H9 (cell line): ENCODE measurements at regions not wholly inside any gene's neighbourhood (a gene's known extent, or its start where the extent isn't known, plus 50 kb on each side); places are given as distances from the start of the nearest gene placed in this dataset.

Experiments
- DNase-seq: peaks from one replicate; pipeline ENCODE4 v3.0.0-alpha.2; 2017
- H2AFZ ChIP-seq: one replicate; pipeline ENCODE4 v1.6.1; 2013; ENCODE audit warnings: mild to moderate bottlenecking, low read length, control low read depth, moderate library complexity
- H2AK5ac ChIP-seq: 2 replicates; pipeline ENCODE4 v1.6.1; 2013; ENCODE audit warnings: low read length, control low read depth, mixed read lengths; ENCODE audit not compliant: insufficient read length
- H2BK120ac ChIP-seq: one replicate; pipeline ENCODE4 v1.6.1; 2013; ENCODE audit warnings: low read depth, mild to moderate bottlenecking, low read length, control low read depth, inconsistent platforms; ENCODE audit not compliant: poor library complexity, severe bottlenecking
- H2BK12ac ChIP-seq: 2 replicates; pipeline ENCODE4 v1.6.1; 2013; ENCODE audit warnings: low read length, control low read depth, mixed read lengths, low read depth; ENCODE audit not compliant: insufficient read length
- H2BK15ac ChIP-seq: 2 replicates; pipeline ENCODE4 v1.6.1; 2013; ENCODE audit warnings: low read depth, low read length, control low read depth
- H2BK20ac ChIP-seq: one replicate; pipeline ENCODE4 v1.6.1; 2013; ENCODE audit warnings: low read depth, mild to moderate bottlenecking, low read length, control low read depth, inconsistent platforms; ENCODE audit not compliant: poor library complexity, severe bottlenecking
- H2BK5ac ChIP-seq: 2 replicates; pipeline ENCODE4 v1.6.1; 2013; ENCODE audit warnings: low read length, control low read depth, mixed read lengths; ENCODE audit not compliant: insufficient read length
- H3K14ac ChIP-seq: 2 replicates; pipeline ENCODE4 v1.6.1; 2013; ENCODE audit warnings: low read length, control low read depth; ENCODE audit not compliant: insufficient read depth
- H3K18ac ChIP-seq: 2 replicates; pipeline ENCODE4 v1.6.1; 2013; ENCODE audit warnings: low read depth, mild to moderate bottlenecking, mixed read lengths, low read length, control low read depth; ENCODE audit not compliant: insufficient read length
- H3K23ac ChIP-seq: 2 replicates; pipeline ENCODE4 v1.6.1; 2013; ENCODE audit warnings: low read length, control low read depth, mixed read lengths, low read depth; ENCODE audit not compliant: insufficient read length
- H3K23me2 ChIP-seq: 2 replicates; pipeline ENCODE4 v1.6.1; 2013; ENCODE audit warnings: low read depth, mild to moderate bottlenecking, mixed read lengths, low read length, control low read depth; ENCODE audit not compliant: insufficient read length, poor library complexity, severe bottlenecking
- H3K27ac ChIP-seq: 2 replicates; pipeline ENCODE4 v1.5.1; 2013; ENCODE audit warnings: low read length, control low read depth, mixed read lengths, low read depth; ENCODE audit not compliant: insufficient read length
- H3K27me3 ChIP-seq: 2 replicates; pipeline ENCODE4 v1.6.1; 2013; ENCODE audit warnings: low read length, control low read depth, inconsistent platforms; ENCODE audit not compliant: insufficient read depth
- H3K4ac ChIP-seq: 2 replicates; pipeline ENCODE4 v1.6.1; 2013; ENCODE audit warnings: low read depth, mild to moderate bottlenecking, control low read depth, inconsistent platforms, low read length, moderate library complexity
- H3K4me1 ChIP-seq: 2 replicates; pipeline ENCODE4 v1.6.1; 2013; ENCODE audit warnings: low read length, control low read depth, inconsistent platforms; ENCODE audit not compliant: insufficient read depth
- H3K4me2 ChIP-seq: 2 replicates; pipeline ENCODE4 v1.6.1; 2013; ENCODE audit warnings: low read length, control low read depth, mixed read lengths; ENCODE audit not compliant: insufficient read length, insufficient read depth
- H3K56ac ChIP-seq: 2 replicates; pipeline ENCODE4 v1.6.1; 2013; ENCODE audit warnings: low read depth, mild to moderate bottlenecking, mixed read lengths, low read length, control low read depth; ENCODE audit not compliant: insufficient read length
- H3K79me1 ChIP-seq: 2 replicates; pipeline ENCODE4 v1.6.1; 2013; ENCODE audit warnings: low read depth, mild to moderate bottlenecking, moderate library complexity, low read length, control low read depth, inconsistent platforms; ENCODE audit not compliant: insufficient read depth, poor library complexity, severe bottlenecking
- H3K79me2 ChIP-seq: 2 replicates; pipeline ENCODE4 v1.6.1; 2013; ENCODE audit warnings: low read length, control low read depth, inconsistent platforms; ENCODE audit not compliant: insufficient read depth
- H3K9ac ChIP-seq: 2 replicates; pipeline ENCODE4 v1.6.1; 2013; ENCODE audit warnings: low read length, control low read depth, mixed read lengths; ENCODE audit not compliant: insufficient read length; ENCODE audit errors: extremely low read depth
- H3K9me3 ChIP-seq: one replicate; pipeline ENCODE4 v1.6.1; 2013; ENCODE audit warnings: low read depth, low read length, inconsistent platforms; ENCODE audit not compliant: control insufficient read depth
- H3T11ph ChIP-seq: one replicate; pipeline ENCODE4 v1.6.1; 2013; ENCODE audit warnings: mild to moderate bottlenecking, low read length, control low read depth, inconsistent platforms
- H4K20me1 ChIP-seq: one replicate; pipeline ENCODE4 v1.6.1; 2013; ENCODE audit not compliant: control insufficient read depth, insufficient read length, insufficient read depth
- H4K5ac ChIP-seq: 2 replicates; pipeline ENCODE4 v1.6.1; 2013; ENCODE audit warnings: low read depth, mild to moderate bottlenecking, mixed read lengths, low read length, control low read depth; ENCODE audit not compliant: insufficient read length
- H4K8ac ChIP-seq: replicated peaks from 2 replicates; pipeline ENCODE4 v1.6.1; 2013; ENCODE audit warnings: low read length, control low read depth, mixed read lengths, low read depth; ENCODE audit not compliant: insufficient read length
- H4K91ac ChIP-seq: 2 replicates; pipeline ENCODE4 v1.6.1; 2013; ENCODE audit warnings: low read depth, mild to moderate bottlenecking, moderate library complexity, mixed read lengths, low read length, control low read depth; ENCODE audit not compliant: insufficient read length
- H3K27ac Mint-ChIP-seq, 3 experiments: 2 replicates in 2 of 3; 3 replicates in 1 of 3; pipeline ENCODE4 v1.8.0; 2020 to 2021; ENCODE audit warnings: mixed read lengths in 3 of 3, mild to moderate bottlenecking in 1 of 3, moderate library complexity in 1 of 3
- H3K27me3 Mint-ChIP-seq: 2 replicates; pipeline ENCODE4 v1.8.0; 2021; ENCODE audit warnings: low read depth, mild to moderate bottlenecking, moderate library complexity, mixed read lengths
- H3K36me3 Mint-ChIP-seq, 3 experiments: 2 replicates in 2 of 3; 3 replicates in 1 of 3; pipeline ENCODE4 v1.8.0; 2020 to 2021; ENCODE audit warnings: low read depth in 3 of 3, mixed read lengths in 3 of 3; ENCODE audit not compliant: insufficient read depth in 1 of 3
- H3K4me1 Mint-ChIP-seq, 2 experiments: 2 replicates each; pipeline ENCODE4 v1.8.0; 2020; ENCODE audit warnings: mixed read lengths in 2 of 2
- H3K4me3 Mint-ChIP-seq, 2 experiments: 2 replicates in 1 of 2; 3 replicates in 1 of 2; pipeline ENCODE4 v1.8.0; 2020 to 2021; ENCODE audit warnings: mild to moderate bottlenecking in 2 of 2, mixed read lengths in 2 of 2, moderate library complexity in 1 of 2
- H3K9me3 Mint-ChIP-seq, 2 experiments: 2 replicates in 1 of 2; 3 replicates in 1 of 2; pipeline ENCODE4 v1.8.0; 2020; ENCODE audit warnings: mild to moderate bottlenecking in 2 of 2, mixed read lengths in 2 of 2, moderate library complexity in 1 of 2
- CTCF ChIP-seq: fragments of 200-600 bp; sonication (generic); conservative IDR thresholded peaks from 3 replicates; pipeline ENCODE4 v1.8.0; 2021; ENCODE audit warnings: antibody characterized with exemption, mild to moderate bottlenecking
- WGBS: extraction: QIAGEN DNeasy Blood & Tissue Kit; methylation state at CpG from one replicate; pipeline ENCODE4 v1.1.7; 2013; ENCODE audit warnings: missing lambda C conversion rate, low lambda C conversion rate, mixed read lengths; ENCODE audit not compliant: insufficient read length; ENCODE audit errors: extremely low coverage; 5-methylcytosine and 5-hydroxymethylcytosine counted together

DNA sequence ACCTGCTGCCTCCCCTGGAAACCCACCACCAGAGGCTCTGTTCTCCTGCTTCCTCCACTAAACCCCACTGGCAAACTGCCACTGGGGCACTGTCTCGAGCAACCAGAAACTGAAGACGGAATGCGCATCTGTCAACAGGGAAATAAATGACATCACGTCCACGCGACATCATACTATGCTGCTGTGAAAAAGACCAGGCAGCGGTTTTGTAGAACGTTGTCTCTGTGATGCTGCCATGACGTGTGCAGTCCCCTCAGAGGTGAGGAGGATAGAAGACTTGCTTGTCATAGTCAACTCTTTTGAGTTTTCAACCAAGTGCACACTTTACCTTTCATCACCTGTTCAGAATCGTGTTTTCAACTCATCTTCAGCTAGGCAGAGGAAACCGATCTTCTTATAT is 203.0 kb upstream of the IGF1R start:
- H4K5ac ChIP-seq: no peak overlapping the region
- no peak overlapping the region for H3K4me3 Mint-ChIP-seq
- H2BK5ac ChIP-seq: no peak overlapping the region
- H3K27ac ChIP-seq: no peak overlapping the region
- no peaks in the 10 kb centered on the region for H3K27me3 ChIP-seq
- H3K4ac ChIP-seq: no peak overlapping the region
- H3K4me2 ChIP-seq: no peak overlapping the region
- peaks cover 24 to 25% of the 10 kb centered on the region in 2 experiments for H3K9me3 Mint-ChIP-seq
- H3K4me1 ChIP-seq: no peaks in the 10 kb centered on the region
- no CpG with 5 or more reads among the region's 11 CpGs for WGBS
- no peak overlapping the region for H2BK120ac ChIP-seq
- H3K36me3 Mint-ChIP-seq: peaks cover 0 to 13% (median 2%) of the 10 kb centered on the region in 3 experiments; a peak in 2 of 7 replicates
- peaks cover 14% of the 10 kb centered on the region for H3K27me3 Mint-ChIP-seq
- H4K8ac ChIP-seq: no peak overlapping the region
- H2AFZ ChIP-seq: no peak overlapping the region
- H2BK15ac ChIP-seq: no peak overlapping the region
- H3K56ac ChIP-seq: no peak overlapping the region
- H2BK12ac ChIP-seq: no peak overlapping the region
- no peak overlapping the region for H2AK5ac ChIP-seq
- DNase-seq: no peak
- H3K9me3 ChIP-seq: no peaks in the 10 kb centered on the region
- H3K9ac ChIP-seq: no peak overlapping the region
- H3K18ac ChIP-seq: no peak overlapping the region
- no peaks in the 10 kb centered on the region for H3K79me1 ChIP-seq
- peaks cover 3 to 9% of the 10 kb centered on the region in 2 experiments; a peak in 3 of 4 replicates for H3K4me1 Mint-ChIP-seq
- no peak for TF ChIP-seq CTCF
- H2BK20ac ChIP-seq: no peak overlapping the region
- H3K23ac ChIP-seq: no peak overlapping the region
- H4K91ac ChIP-seq: no peak overlapping the region
- no peaks in the 10 kb centered on the region for H3K79me2 ChIP-seq
- no peaks in the 10 kb centered on the region for H4K20me1 ChIP-seq
- H3T11ph ChIP-seq: no peak overlapping the region
- peak overlapping the region in 1 of 3 experiments; percentile 45; a peak in 1 of 7 replicates for H3K27ac Mint-ChIP-seq
- H3K14ac ChIP-seq: no peak overlapping the region
- no peaks in the 10 kb centered on the region for H3K23me2 ChIP-seq
